Tibial nerve (tissue), 4 donors: ENCODE measurements at regions not wholly inside any gene's neighbourhood (a gene's known extent, or its start where the extent isn't known, plus 50 kb on each side); places are given as distances from the start of the nearest gene placed in this dataset.

Source experiments
- DNase-seq, 2 donors: peaks; one replicate each; pipeline ENCODE4 v3.0.0-alpha.2; 2019; ENCODE audit warnings: low spot score in 2 of 2
- H3K27ac ChIP-seq, 4 donors: fragments of 200-600 bp; sonication (generic) in 3 of 4; one replicate each; pipeline ENCODE4 v1.5.1; 2017 to 2019; ENCODE audit warnings: mild to moderate bottlenecking in 1 of 4
- H3K27me3 ChIP-seq, 2 donors: fragments of 200-600 bp; sonication (generic) in 1 of 2; one replicate each; pipeline versions ENCODE4 v1.5.1 to v1.6.0; 2017 to 2019
- H3K36me3 ChIP-seq, 3 donors: fragments of 200-600 bp; sonication (generic); one replicate each; pipeline ENCODE4 v1.5.1; 2018 to 2019
- H3K4me1 ChIP-seq, 4 donors: fragments of 200-600 bp; sonication (generic) in 3 of 4; one replicate each; pipeline ENCODE4 v1.5.1; 2017 to 2019
- H3K4me3 ChIP-seq, 4 donors: fragments of 200-600 bp; sonication (generic) in 3 of 4; one replicate each; pipeline ENCODE4 v1.5.1; 2017 to 2019; ENCODE audit warnings: mild to moderate bottlenecking in 1 of 4, moderate library complexity in 1 of 4
- H3K9me3 ChIP-seq, 4 donors: fragments of 200-600 bp; sonication (generic) in 3 of 4; one replicate each; pipeline ENCODE4 v1.5.1; 2017 to 2019
- EP300 ChIP-seq, 2 donors: sonication (generic); formaldehyde crosslinking; IDR thresholded peaks; one replicate each; pipeline ENCODE4 v1.6.1; 2017; ENCODE audit warnings: antibody characterized with exemption in 2 of 2, mild to moderate bottlenecking in 1 of 2
- POLR2A ChIP-seq, 2 donors: fragments of 450-650 bp; IDR thresholded peaks; one replicate each; pipeline ENCODE4 v1.6.1; 2017; ENCODE audit warnings: antibody characterized with exemption in 2 of 2, mild to moderate bottlenecking in 2 of 2, moderate library complexity in 2 of 2
- WGBS, 2 donors: methylation state at CpG; one replicate each; pipeline ENCODE4 v1.1.5; 2018; 5-methylcytosine and 5-hydroxymethylcytosine counted together
- TF ChIP-seq, protein P1 (sequence below), 5 experiments: fragments of 200-600 bp in 3 of 5; fragments of 450-650 bp in 2 of 5; sonication (generic) in 3 of 5; IDR thresholded peaks; one replicate each; pipeline ENCODE4 v1.5.1; 2016 to 2019; ENCODE audit warnings: antibody characterized with exemption in 5 of 5, mild to moderate bottlenecking in 3 of 5, moderate library complexity in 2 of 5

DNA sequence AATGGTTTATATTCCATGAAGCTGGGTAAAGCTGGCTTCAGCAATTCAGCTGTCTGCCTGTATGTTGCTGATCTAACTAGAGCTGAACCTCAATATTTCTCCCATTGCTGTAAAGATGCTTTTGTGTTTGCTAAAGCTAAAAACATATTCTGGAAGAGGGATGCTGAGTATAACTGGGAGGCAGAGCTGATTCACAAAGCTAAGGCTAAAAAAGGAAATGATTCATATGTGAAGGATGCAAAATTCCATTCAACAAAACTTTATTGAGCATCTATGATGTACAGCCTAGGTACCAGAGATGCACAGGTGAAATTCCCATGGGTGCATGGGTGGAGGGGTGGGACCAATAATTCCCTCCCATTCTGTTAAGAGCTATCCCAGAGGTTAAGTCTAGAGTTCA is 193.9 kb downstream of the KIF18A start:
- no peaks in the 10 kb centered on the region for H3K4me1 ChIP-seq
- TF ChIP-seq, protein P1, sequence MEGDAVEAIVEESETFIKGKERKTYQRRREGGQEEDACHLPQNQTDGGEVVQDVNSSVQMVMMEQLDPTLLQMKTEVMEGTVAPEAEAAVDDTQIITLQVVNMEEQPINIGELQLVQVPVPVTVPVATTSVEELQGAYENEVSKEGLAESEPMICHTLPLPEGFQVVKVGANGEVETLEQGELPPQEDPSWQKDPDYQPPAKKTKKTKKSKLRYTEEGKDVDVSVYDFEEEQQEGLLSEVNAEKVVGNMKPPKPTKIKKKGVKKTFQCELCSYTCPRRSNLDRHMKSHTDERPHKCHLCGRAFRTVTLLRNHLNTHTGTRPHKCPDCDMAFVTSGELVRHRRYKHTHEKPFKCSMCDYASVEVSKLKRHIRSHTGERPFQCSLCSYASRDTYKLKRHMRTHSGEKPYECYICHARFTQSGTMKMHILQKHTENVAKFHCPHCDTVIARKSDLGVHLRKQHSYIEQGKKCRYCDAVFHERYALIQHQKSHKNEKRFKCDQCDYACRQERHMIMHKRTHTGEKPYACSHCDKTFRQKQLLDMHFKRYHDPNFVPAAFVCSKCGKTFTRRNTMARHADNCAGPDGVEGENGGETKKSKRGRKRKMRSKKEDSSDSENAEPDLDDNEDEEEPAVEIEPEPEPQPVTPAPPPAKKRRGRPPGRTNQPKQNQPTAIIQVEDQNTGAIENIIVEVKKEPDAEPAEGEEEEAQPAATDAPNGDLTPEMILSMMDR (IDR thresholded peaks at IDR 0.05): no peak
- TF ChIP-seq EP300 (IDR thresholded peaks at IDR 0.05) (no peak), POLR2A (IDR thresholded peaks at IDR 0.05) (no peak)
- no peaks in the 10 kb centered on the region for H3K9me3 ChIP-seq
- no peaks in the 10 kb centered on the region for H3K36me3 ChIP-seq
- no peaks in the 10 kb centered on the region for H3K27me3 ChIP-seq
- no peak overlapping the region for H3K4me3 ChIP-seq
- H3K27ac ChIP-seq: no peak overlapping the region
- DNase-seq: no peak

DNA sequence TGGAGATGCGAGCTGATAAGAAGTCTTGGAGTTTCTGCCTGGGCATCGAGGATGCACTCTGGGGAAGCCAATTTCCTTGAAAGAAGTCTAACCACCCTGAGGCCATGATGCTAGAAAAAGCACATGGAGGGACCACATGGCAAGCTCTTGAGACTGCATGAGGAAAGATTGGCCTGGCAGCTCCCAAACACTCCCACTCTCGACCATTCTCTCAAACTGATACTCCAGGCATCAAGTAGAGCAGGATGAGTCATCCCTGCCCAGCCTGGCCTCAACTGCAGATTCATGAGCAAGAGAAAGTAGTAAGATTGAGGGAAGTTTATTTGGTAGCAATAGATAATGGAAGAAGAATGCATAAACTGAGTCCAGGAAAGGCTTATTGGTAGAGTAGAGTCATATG is 194.3 kb downstream of the KIF18A start:
- DNase-seq: no peak
- 72 to 80% methylated on average over 3 of the region's 3 CpGs for WGBS, 2 donors
- Histone ChIP-seq H3K27me3 (no peaks in the 10 kb centered on the region), H3K4me1 (no peaks in the 10 kb centered on the region), H3K36me3 (no peaks in the 10 kb centered on the region), H3K9me3 (no peaks in the 10 kb centered on the region), H3K27ac (no peak overlapping the region), H3K4me3 (no peak overlapping the region)
- no peak for TF ChIP-seq EP300 (IDR thresholded peaks at IDR 0.05)
- TF ChIP-seq, protein P1 (IDR thresholded peaks at IDR 0.05): no peak
- no peak for TF ChIP-seq POLR2A (IDR thresholded peaks at IDR 0.05)

DNA sequence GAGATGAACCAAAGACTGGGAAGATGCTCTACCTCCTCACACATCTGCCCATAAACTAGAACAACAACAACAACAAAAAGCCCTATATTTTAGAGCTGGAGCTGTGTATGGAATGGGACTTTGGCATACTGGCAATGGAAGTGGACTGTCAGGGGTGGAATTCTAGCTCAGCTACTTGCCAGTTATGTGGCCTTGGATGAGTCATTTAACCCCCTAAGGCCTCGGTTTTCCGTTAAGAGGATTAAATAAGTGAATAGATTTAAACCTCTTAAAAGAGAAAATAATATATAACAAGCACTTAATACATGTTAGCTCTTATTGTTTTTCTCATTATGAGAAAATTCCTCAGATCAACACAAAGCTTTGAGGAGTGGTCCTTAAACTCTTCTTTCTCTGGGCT is 195.0 kb downstream of the KIF18A start:
- Histone ChIP-seq H3K27ac (no peak overlapping the region), H3K4me3 (no peak overlapping the region), H3K36me3 (no peaks in the 10 kb centered on the region), H3K9me3 (no peaks in the 10 kb centered on the region), H3K27me3 (no peaks in the 10 kb centered on the region), H3K4me1 (no peaks in the 10 kb centered on the region)
- no peak for DNase-seq
- TF ChIP-seq, protein P1 (IDR thresholded peaks at IDR 0.05): no peak
- TF ChIP-seq POLR2A (IDR thresholded peaks at IDR 0.05): no peak
- TF ChIP-seq EP300 (IDR thresholded peaks at IDR 0.05): no peak
- WGBS, 2 donors: 68 to 78% methylated on average over 2 of the region's 2 CpGs

DNA sequence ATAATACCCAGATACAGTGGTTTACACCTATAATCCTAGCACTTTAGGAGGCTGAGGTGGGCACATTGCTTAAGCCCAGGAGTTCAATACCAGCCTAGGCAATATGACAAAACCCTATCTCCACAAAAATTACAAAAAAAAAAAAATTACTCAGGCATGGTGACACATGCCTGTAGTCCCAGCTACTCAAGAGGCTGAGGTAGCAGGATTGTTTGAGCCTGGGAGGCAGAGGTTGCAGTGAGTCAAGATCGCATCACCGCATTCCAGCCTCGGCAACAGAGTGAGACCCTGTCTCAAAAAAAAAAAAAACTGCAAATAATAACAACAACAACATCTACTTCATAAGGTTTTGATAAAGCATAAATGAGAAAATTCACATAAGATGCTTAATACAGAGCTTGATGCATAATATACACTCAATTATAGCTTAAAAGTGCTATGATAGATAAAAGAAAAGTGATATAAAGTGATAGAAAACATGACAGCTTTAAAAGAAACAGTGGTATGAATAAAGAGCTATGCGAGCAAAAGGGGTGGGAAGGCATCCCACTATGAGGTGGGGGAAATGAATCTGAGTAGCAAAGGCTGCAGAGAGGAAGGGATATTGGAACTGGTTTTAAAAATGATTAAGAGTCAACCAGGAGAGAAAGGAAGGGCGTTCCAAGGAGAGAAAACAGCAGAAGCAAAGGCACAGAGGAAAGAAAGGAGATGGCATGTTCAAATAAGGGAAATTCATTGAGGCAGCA is 197.6 kb downstream of the KIF18A start:
- 70 to 74% methylated on average over 5 of the region's 5 CpGs for WGBS, 2 donors
- Histone ChIP-seq H3K27me3 (no peaks in the 10 kb centered on the region), H3K27ac (no peak overlapping the region), H3K9me3 (peaks cover 0 to 4% (median 0%) of the 10 kb centered on the region in 4 donors), H3K4me3 (no peak overlapping the region), H3K36me3 (no peaks in the 10 kb centered on the region), H3K4me1 (no peaks in the 10 kb centered on the region)
- no peak for DNase-seq
- TF ChIP-seq EP300 (IDR thresholded peaks at IDR 0.05) (no peak), POLR2A (IDR thresholded peaks at IDR 0.05) (no peak)
- TF ChIP-seq, protein P1 (IDR thresholded peaks at IDR 0.05): no peak

DNA sequence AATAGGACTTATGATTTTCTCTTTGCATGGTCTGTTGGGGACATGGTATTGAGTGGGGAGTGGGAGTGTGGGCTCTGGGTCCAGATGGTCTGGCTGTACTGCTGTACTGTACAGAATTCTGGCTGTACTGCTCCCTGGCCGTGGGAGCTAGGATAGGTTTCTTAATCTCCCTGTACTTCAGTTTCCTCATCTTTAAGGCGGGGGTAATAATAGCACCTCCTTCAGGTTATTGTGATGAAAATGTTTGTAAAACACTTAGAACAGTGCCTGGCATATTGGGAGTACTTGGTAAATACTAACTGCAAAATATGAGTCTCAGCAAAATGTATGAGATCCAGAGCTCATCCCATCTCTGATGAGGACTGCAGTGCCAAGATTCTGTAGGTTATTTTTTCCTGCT is 198.6 kb downstream of the KIF18A start:
- no peak for DNase-seq
- no peaks in the 10 kb centered on the region for H3K36me3 ChIP-seq
- H3K27me3 ChIP-seq: no peaks in the 10 kb centered on the region
- H3K9me3 ChIP-seq: peaks cover 0 to 4% (median 0%) of the 10 kb centered on the region in 4 donors
- no peaks in the 10 kb centered on the region for H3K4me1 ChIP-seq
- no peak overlapping the region for H3K27ac ChIP-seq
- TF ChIP-seq EP300 (IDR thresholded peaks at IDR 0.05) (no peak), POLR2A (IDR thresholded peaks at IDR 0.05) (no peak)
- TF ChIP-seq, protein P1 (IDR thresholded peaks at IDR 0.05): no peak
- 80 to 83% methylated on average over 2 of the region's 2 CpGs for WGBS, 2 donors
- H3K4me3 ChIP-seq: no peak overlapping the region
